ENCODE measurements at regions not wholly inside any gene's neighbourhood (a gene's known extent, or its start where the extent isn't known, plus 50 kb on each side); places are given as distances from the start of the nearest gene placed in this dataset.

DNA sequence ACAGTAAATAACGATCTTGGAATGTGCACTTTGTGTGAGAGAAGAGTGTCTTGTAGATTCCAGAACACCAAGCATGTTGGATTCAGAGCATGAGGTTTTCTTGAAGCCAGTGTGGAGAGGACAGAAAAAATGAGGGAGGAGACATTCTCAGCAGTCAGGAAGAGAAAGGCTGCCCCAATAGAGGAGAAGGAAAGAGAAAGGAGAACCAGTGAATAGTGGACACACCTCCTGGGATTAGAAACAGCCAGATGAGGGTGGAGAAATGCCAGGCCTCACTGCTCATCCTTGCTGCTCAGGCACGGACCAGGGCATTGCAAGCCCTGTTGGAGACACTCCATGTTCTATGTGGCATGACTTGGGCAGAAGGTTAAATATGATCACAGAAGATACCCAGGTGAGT lies 69.0 kb upstream of the KAZN start:
- DNase-seq (ENCODE audit: low spot score) = peak; percentile 12

- no peak for DNase-seq (ENCODE audit: low spot score)
These were observed 67.0 kb upstream of the KAZN start for GRCh38 chr1:14531519-14531918.

GRCh38 chr1:14535619-14536355 lies 62.7 kb upstream of the KAZN start:
- no peak for DNase-seq (ENCODE audit: low spot score)

GRCh38 chr1:14538335-14538734 lies 60.1 kb upstream of the KAZN start:
- DNase-seq (ENCODE audit: low spot score) = no peak

DNA sequence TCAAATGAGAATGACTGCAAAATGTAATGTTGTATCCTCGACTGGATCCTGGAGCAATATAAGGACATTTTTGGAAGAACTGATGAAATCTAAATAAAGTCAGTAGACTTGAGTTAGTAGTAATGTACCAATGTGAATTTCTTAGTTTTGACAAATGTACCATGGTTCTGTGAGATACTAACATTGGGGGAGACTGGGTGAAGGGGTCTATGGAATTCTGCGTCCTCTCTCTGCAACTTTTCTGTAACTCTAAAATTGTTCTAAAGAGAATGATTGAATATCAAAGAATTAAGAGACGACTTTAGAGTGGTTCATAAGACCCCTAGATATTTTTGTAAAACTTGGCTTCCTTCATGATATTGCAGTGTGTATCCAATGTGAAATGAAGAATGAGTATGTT lies 59.2 kb upstream of the KAZN start:
- DNase-seq (ENCODE audit: low spot score) = no peak

DNA sequence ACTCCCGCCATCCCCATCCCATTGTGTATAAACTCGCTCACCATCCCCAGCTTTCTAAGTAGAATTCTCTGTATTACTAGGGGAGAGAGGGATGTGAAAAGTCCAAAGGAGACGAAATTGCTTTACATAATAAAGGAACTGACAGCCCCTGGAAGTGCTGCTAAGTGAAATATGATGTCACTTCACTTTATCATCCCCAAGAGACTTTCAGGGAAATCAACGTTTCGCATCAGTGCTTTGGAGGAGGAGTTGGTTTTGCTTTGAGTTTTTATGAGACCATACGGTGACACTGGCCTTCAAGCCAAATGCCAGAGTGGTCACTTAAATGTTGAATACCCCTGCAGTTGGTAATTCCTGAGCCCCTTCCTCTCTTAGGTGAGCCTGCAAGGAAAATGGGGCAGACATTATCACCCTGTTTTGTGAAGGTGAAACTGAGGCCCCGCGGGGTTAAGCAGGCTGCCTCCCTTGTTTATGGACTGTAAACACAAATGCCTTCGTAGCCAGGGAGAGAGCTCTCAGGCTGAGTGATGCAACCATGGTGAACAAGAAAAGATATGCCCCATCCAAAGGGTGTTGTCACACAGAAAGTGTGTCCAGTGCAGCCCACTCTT lies 58.4 kb upstream of the KAZN start:
- no peak for DNase-seq (ENCODE audit: low spot score)

DNA sequence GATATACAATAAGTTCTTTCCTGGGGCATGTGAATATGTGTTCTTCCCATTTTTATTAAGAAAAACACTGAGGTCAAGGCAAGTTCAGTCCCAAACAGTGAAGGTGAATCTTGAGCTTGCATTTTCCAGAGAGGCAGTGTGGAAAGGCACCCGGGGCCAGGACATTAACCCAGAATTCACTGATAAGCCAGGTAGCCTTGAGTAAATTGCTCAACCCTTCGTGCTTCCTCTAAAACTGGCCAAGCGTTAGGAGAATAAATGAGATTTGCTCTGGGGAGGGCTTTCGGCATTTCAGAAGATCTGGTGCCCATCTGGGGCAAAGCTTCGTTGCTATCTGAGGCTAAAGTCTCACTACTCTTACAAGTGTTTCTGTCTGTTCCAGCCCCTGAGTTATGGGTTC lies 57.1 kb upstream of the KAZN start:
- DNase-seq (ENCODE audit: low spot score) = no peak

- peak; percentile 33 for DNase-seq (ENCODE audit: low spot score)
These were observed 55.2 kb upstream of the KAZN start for GRCh38 chr1:14543191-14543840.

DNA sequence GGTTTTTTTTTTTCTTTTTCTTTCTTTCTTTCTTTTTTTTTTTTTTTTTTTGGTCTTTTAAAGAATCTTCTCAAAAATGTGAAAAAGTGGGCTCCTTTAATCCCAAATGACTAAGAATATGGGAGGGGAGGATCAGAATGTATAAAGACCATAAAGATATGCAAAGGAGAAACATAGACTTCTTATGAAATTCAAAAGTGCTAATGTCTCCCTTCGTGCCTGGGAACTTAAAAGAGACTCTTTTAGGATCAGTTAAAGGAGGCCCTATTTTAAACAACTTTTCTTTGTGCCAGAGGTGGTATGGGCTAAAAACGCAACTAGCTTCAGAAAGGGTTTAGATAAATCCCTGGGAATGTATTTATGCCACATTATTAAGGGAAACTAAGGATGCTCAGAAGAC lies 54.2 kb upstream of the KAZN start:
- DNase-seq (ENCODE audit: low spot score) = no peak

DNA sequence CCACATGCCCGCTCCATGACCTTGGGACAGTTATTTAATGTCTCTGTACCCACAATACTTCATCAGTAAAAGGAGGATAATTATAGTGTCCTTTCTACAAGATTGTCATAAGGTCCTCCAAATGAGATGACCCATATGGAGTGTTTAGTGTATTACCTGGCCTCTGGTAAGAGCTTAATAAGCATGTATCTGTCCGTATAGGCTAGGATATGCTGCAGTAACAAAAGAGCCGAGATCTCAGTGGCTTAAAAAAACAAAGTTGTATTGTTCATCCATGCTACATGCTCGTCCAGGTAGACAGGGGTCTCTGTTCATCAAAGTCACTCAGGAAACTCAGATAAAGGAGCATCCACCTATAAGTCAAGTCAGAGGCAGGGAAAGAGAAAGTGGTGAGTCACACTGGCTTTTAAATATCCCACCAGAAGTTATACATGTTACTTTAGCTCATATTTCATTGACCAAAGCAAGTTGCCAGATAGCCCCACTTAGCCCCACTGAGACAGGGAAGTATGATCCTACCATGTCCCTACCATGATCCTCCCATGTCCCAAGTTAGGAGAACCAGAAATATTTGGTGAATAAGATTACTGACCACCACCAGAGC lies 53.0 kb upstream of the KAZN start:
- no peak for DNase-seq (ENCODE audit: low spot score)

- DNase-seq (ENCODE audit: low spot score) = no peak
These were observed 52.1 kb upstream of the KAZN start for GRCh38 chr1:14546416-14546815.
